ENCODE measurements at regions not wholly inside any gene's neighbourhood (a gene's known extent, or its start where the extent isn't known, plus 50 kb on each side); places are given as distances from the start of the nearest gene placed in this dataset.

- Mint-ChIP-seq H3K4me1 (no peaks in the 10 kb centered on the region), H3K27me3 (no peaks in the 10 kb centered on the region), H3K27ac (no peak overlapping the region), H3K4me3 (no peak overlapping the region), H3K36me3 (ENCODE audit: low read depth) (no peaks in the 10 kb centered on the region), H3K9me3 (no peaks in the 10 kb centered on the region)
- ATAC-seq (ENCODE audit: low read depth) (no peak), DNase-seq (no peak)
- ChIA-PET CTCF (no interaction called here), POLR2A (no interaction called here)
- intact Hi-C loops (cut with micrococcal nuclease) = no loop called here
- TF ChIP-seq CTCF (IDR thresholded peaks at IDR 0.05) = no peak
These were observed 177.9 kb downstream of the BLID start for GRCh38 chr11:121938076-121938475.

- no peak for ATAC-seq (ENCODE audit: low read depth)
These were observed 179.1 kb downstream of the BLID start for GRCh38 chr11:121936781-121937447.

GRCh38 chr11:121936370-121936769, 179.6 kb downstream of the BLID start:
- Mint-ChIP-seq H3K36me3 (ENCODE audit: low read depth) (no peaks in the 10 kb centered on the region), H3K27ac (no peak overlapping the region), H3K9me3 (no peaks in the 10 kb centered on the region), H3K27me3 (peaks cover 6% of the 10 kb centered on the region), H3K4me1 (no peaks in the 10 kb centered on the region), H3K4me3 (no peak overlapping the region)
- DNase-seq = no peak
- no peak for TF ChIP-seq CTCF (IDR thresholded peaks at IDR 0.05)
- ChIA-PET CTCF (no interaction called here), POLR2A (no interaction called here)
- intact Hi-C loops (cut with micrococcal nuclease) = no loop called here
- ATAC-seq (ENCODE audit: low read depth) = no peak

More at GRCh38 chr11:121936781-121937447, 179.1 kb downstream of the BLID start:
- TF ChIP-seq CTCF (IDR thresholded peaks at IDR 0.05) = no peak
- ChIA-PET CTCF (no interaction called here), POLR2A (no interaction called here)
- Mint-ChIP-seq H3K27ac (no peak overlapping the region), H3K27me3 (peaks cover 5% of the 10 kb centered on the region), H3K36me3 (ENCODE audit: low read depth) (no peaks in the 10 kb centered on the region), H3K4me3 (no peak overlapping the region), H3K9me3 (no peaks in the 10 kb centered on the region), H3K4me1 (no peaks in the 10 kb centered on the region)
- intact Hi-C loops (cut with micrococcal nuclease) = no loop called here
- no peak for DNase-seq

- no peaks in the 10 kb centered on the region for H3K9me3 Mint-ChIP-seq
These were observed 182.3 kb downstream of the BLID start for GRCh38 chr11:121933694-121934093.

GRCh38 chr11:121933294-121933693, 182.7 kb downstream of the BLID start:
- Mint-ChIP-seq H3K9me3 (no peaks in the 10 kb centered on the region), H3K4me1 (no peaks in the 10 kb centered on the region), H3K27ac (no peak overlapping the region), H3K4me3 (no peak overlapping the region), H3K36me3 (ENCODE audit: low read depth) (no peaks in the 10 kb centered on the region), H3K27me3 (peaks cover 6% of the 10 kb centered on the region)
- no peak for DNase-seq
- no peak for TF ChIP-seq CTCF (IDR thresholded peaks at IDR 0.05)
- ChIA-PET CTCF (no interaction called here), POLR2A (no interaction called here)
- intact Hi-C loops (cut with micrococcal nuclease) = no loop called here
- no peak for ATAC-seq (ENCODE audit: low read depth)

More at GRCh38 chr11:121933694-121934093, 182.3 kb downstream of the BLID start:
- CTCF ChIA-PET = no interaction called here
- Mint-ChIP-seq H3K36me3 (ENCODE audit: low read depth) (no peaks in the 10 kb centered on the region), H3K27me3 (peaks cover 6% of the 10 kb centered on the region), H3K4me1 (no peaks in the 10 kb centered on the region), H3K4me3 (no peak overlapping the region), H3K27ac (no peak overlapping the region)
- TF ChIP-seq CTCF (IDR thresholded peaks at IDR 0.05) = no peak
- POLR2A ChIA-PET = no interaction called here
- DNase-seq = no peak
- ATAC-seq (ENCODE audit: low read depth) = no peak
- intact Hi-C loops (cut with micrococcal nuclease) = no loop called here
